ENCODE measurements at regions not wholly inside any gene's neighbourhood (a gene's known extent, or its start where the extent isn't known, plus 50 kb on each side); places are given as distances from the start of the nearest gene placed in this dataset.

GRCh38 chr2:187081461-187081860, 232.5 kb upstream of the ZSWIM2 start:
- DNase-seq (ENCODE audit: low read depth): no peak
- no peak overlapping the region for H3K4me3 ChIP-seq (ENCODE audit: control insufficient read depth, low read depth, low read length)
- no peak for TF ChIP-seq CTCF (IDR thresholded peaks at IDR 0.05; ENCODE audit: control insufficient read depth, insufficient read depth, low read depth, low read length, missing control alignments)

GRCh38 chr2:187079901-187080300, 230.9 kb upstream of the ZSWIM2 start:
- DNase-seq (ENCODE audit: low read depth): no peak
- H3K4me3 ChIP-seq (ENCODE audit: control insufficient read depth, low read depth, low read length): no peak overlapping the region
- no peak for TF ChIP-seq CTCF (IDR thresholded peaks at IDR 0.05; ENCODE audit: control insufficient read depth, insufficient read depth, low read depth, low read length, missing control alignments)

- H3K4me3 ChIP-seq (ENCODE audit: control insufficient read depth, low read depth, low read length): no peak overlapping the region
- no peak for TF ChIP-seq CTCF (IDR thresholded peaks at IDR 0.05; ENCODE audit: control insufficient read depth, insufficient read depth, low read depth, low read length, missing control alignments)
- no peak for DNase-seq (ENCODE audit: low read depth)
Observed at GRCh38 chr2:187078297-187078696, 229.3 kb upstream of the ZSWIM2 start.

- no peak overlapping the region for H3K4me3 ChIP-seq (ENCODE audit: control insufficient read depth, low read depth, low read length)
- no peak for TF ChIP-seq CTCF (IDR thresholded peaks at IDR 0.05; ENCODE audit: control insufficient read depth, insufficient read depth, low read depth, low read length, missing control alignments)
Observed at GRCh38 chr2:187075671-187076070, 226.7 kb upstream of the ZSWIM2 start.

GRCh38 chr2:187075199-187075635, 226.2 kb upstream of the ZSWIM2 start:
- no peak for TF ChIP-seq CTCF (IDR thresholded peaks at IDR 0.05; ENCODE audit: control insufficient read depth, insufficient read depth, low read depth, low read length, missing control alignments)
- no peak for DNase-seq (ENCODE audit: low read depth)
- no peak overlapping the region for H3K4me3 ChIP-seq (ENCODE audit: control insufficient read depth, low read depth, low read length)

More at GRCh38 chr2:187075671-187076070, 226.7 kb upstream of the ZSWIM2 start:
- no peak for DNase-seq (ENCODE audit: low read depth)

GRCh38 chr2:187058198-187058597, 209.2 kb upstream of the ZSWIM2 start:
- no peak for DNase-seq (ENCODE audit: low read depth)
- no peak overlapping the region for H3K4me3 ChIP-seq (ENCODE audit: control insufficient read depth, low read depth, low read length)
- TF ChIP-seq CTCF (IDR thresholded peaks at IDR 0.05; ENCODE audit: control insufficient read depth, insufficient read depth, low read depth, low read length, missing control alignments): no peak

GRCh38 chr2:187057466-187057865, 208.5 kb upstream of the ZSWIM2 start:
- no peak for TF ChIP-seq CTCF (IDR thresholded peaks at IDR 0.05; ENCODE audit: control insufficient read depth, insufficient read depth, low read depth, low read length, missing control alignments)
- H3K4me3 ChIP-seq (ENCODE audit: control insufficient read depth, low read depth, low read length): no peak overlapping the region
- no peak for DNase-seq (ENCODE audit: low read depth)
